ENCODE measurements at regions not wholly inside any gene's neighbourhood (a gene's known extent, or its start where the extent isn't known, plus 50 kb on each side); places are given as distances from the start of the nearest gene placed in this dataset.

- Histone ChIP-seq H3K4me3 (no peak overlapping the region), H3K36me3 (ENCODE audit: insufficient read depth in 1 of 2, low read depth in 1 of 2) (no peaks in the 10 kb centered on the region), H3K27ac (no peak overlapping the region), H3K4me1 (no peaks in the 10 kb centered on the region), H3K9me3 (peaks cover 6% of the 10 kb centered on the region), H3K27me3 (ENCODE audit: insufficient read depth in 3 of 3, low read length in 2 of 3) (peaks cover 0 to 4% (median 3%) of the 10 kb centered on the region in 3 donors)
- intact Hi-C loops (cut with DNase I): no loop called here
- no peak for ATAC-seq
- no peak for DNase-seq
- TF ChIP-seq CTCF (IDR thresholded peaks at IDR 0.05): no peak
- WGBS, 3 donors: 47 to 59% (median 47%) methylated on average over 14 of the region's 14 CpGs
Measured at GRCh38 chr5:2124434-2125170, 241.9 kb upstream of the IRX4 start.

GRCh38 chr5:2123874-2124273, 241.1 kb upstream of the IRX4 start:
- Histone ChIP-seq H3K27ac (no peak overlapping the region), H3K9me3 (peaks cover 6% of the 10 kb centered on the region), H3K4me3 (no peak overlapping the region), H3K27me3 (ENCODE audit: insufficient read depth in 3 of 3, low read length in 2 of 3) (peaks cover 0 to 3% (median 2%) of the 10 kb centered on the region in 3 donors), H3K36me3 (ENCODE audit: insufficient read depth in 1 of 2, low read depth in 1 of 2) (no peaks in the 10 kb centered on the region), H3K4me1 (no peaks in the 10 kb centered on the region)
- ATAC-seq (no peak), DNase-seq (no peak)
- intact Hi-C loops (cut with DNase I): no loop called here
- 61 to 64% (median 64%) methylated on average over 7 of the region's 7 CpGs for WGBS, 3 donors
- TF ChIP-seq CTCF (IDR thresholded peaks at IDR 0.05): no peak

GRCh38 chr5:2120361-2120760, 237.6 kb upstream of the IRX4 start:
- intact Hi-C loops (cut with DNase I): no loop called here
- no peak for TF ChIP-seq CTCF (IDR thresholded peaks at IDR 0.05)
- no peaks in the 10 kb centered on the region for H3K36me3 ChIP-seq (ENCODE audit: insufficient read depth in 1 of 2, low read depth in 1 of 2)
- H3K27ac ChIP-seq: no peak overlapping the region
- H3K27me3 ChIP-seq (ENCODE audit: insufficient read depth in 3 of 3, low read length in 2 of 3): peaks cover 0 to 3% (median 0%) of the 10 kb centered on the region in 3 donors
- DNase-seq: no peak
- no peaks in the 10 kb centered on the region for H3K4me1 ChIP-seq
- WGBS, 3 donors: 77 to 87% (median 84%) methylated on average over 4 of the region's 4 CpGs
- no peak for ATAC-seq
- H3K4me3 ChIP-seq: no peak overlapping the region
- peaks cover 6% of the 10 kb centered on the region for H3K9me3 ChIP-seq

GRCh38 chr5:2119573-2119972, 236.8 kb upstream of the IRX4 start:
- DNase-seq (no peak), ATAC-seq (no peak)
- WGBS, 3 donors: 20 to 37% (median 27%) methylated on average over 6 of the region's 6 CpGs
- no peak overlapping the region for H3K4me3 ChIP-seq
- no peaks in the 10 kb centered on the region for H3K27me3 ChIP-seq (ENCODE audit: insufficient read depth in 3 of 3, low read length in 2 of 3)
- no peaks in the 10 kb centered on the region for H3K4me1 ChIP-seq
- peaks cover 6% of the 10 kb centered on the region for H3K9me3 ChIP-seq
- no peak overlapping the region for H3K27ac ChIP-seq
- TF ChIP-seq CTCF (IDR thresholded peaks at IDR 0.05): no peak
- intact Hi-C loops (cut with DNase I): no loop called here
- H3K36me3 ChIP-seq (ENCODE audit: insufficient read depth in 1 of 2, low read depth in 1 of 2): no peaks in the 10 kb centered on the region
